ENCODE measurements at regions not wholly inside any gene's neighbourhood (a gene's known extent, or its start where the extent isn't known, plus 50 kb on each side); places are given as distances from the start of the nearest gene placed in this dataset.
"Not testable (repeated sequence)": the region's sequence is repeated elsewhere in the genome, so short reads cannot be mapped to it uniquely, and the experiment has no call there.

DNA sequence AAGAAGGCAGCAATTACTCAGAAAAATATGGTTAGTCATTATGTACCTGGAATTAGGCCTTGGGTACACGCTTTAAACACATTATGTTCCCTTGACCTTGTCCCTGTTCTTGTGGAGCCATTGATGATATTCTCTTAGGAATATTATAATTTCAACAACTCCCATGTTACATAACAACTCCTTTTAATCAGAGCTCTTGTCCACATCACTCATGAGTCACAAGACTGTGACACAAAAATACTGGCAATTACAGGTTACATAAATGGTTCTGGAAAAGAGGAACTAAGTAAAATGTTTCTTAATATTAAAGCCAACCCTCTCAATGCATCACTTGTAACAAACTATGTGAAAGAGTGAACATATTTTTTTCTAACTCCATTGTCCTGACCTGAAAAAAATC is 143.8 kb upstream of the PCLO start:
- DNase-seq: peak; percentile 71

DNA sequence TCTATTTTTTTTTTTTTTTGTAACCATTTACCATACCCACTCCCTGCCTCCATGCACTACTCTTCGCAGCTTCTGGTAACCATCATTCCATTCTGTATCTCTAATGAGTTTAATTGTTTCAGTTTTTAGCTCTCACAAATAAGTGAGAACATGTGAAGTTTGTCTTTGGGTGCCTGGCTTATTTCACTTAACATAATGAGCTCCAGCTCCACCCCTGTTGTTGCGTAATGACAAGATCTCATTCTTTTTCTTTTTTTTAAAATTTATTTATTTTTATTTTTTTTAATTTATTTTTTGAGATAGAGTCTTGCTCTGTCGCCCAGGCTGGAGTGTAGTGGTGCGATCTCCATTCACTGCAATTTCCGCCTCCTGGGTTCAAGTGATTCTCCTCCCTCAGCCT is 142.3 kb upstream of the PCLO start:
- DNase-seq: no peak

DNA sequence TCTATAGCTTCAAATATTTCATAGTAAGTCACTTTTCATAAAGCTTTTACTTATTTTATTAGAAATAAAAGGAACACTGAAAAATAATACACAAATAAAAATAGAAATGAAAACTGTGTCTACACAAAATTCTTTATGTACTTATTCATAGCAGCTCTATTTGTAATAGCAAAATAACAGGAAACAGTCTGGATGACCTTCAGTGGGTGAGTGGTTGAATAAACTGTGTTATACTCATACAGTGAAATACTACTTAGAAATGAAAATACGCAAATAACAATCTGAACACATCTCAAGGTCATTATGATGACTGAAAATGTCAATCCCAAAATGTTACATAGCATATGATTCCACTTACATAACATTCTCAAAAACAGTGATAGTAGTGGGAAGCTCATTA is 138.7 kb upstream of the PCLO start:
- DNase-seq: no peak

GRCh38 chr7:83290211-83290610 is 127.5 kb upstream of the PCLO start:
- no peak for DNase-seq

DNA sequence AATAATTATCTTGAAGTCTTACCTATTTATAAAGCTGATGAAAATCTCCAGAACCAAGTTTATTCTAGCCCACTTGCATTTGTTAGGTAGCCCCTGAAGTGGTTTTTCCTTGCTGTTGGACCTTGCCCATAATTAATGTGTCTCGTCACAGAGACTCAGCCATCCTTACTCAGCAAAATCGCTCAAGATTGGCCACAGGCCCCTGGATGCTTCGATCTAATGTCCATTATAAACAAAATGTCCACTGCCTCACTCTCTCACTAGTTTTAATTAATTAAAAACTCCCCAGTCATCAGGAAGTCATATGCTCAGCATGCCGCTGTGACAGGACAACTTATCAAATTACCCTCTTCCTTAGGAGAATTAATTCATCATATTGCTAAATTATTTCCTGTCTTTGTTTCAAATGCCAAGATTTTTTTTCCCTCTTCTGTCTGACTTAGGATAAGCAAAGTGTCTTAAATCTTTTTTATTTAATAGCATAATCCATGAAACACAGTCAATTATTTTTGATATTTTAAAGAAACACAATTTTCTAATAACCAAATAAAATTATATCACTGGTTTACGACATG is 126.8 kb upstream of the PCLO start:
- no peak for DNase-seq

GRCh38 chr7:83280671-83281070 is 118.0 kb upstream of the PCLO start:
- no peak for DNase-seq

GRCh38 chr7:83276250-83276649 is 113.6 kb upstream of the PCLO start:
- peak; percentile 65 for DNase-seq

DNA sequence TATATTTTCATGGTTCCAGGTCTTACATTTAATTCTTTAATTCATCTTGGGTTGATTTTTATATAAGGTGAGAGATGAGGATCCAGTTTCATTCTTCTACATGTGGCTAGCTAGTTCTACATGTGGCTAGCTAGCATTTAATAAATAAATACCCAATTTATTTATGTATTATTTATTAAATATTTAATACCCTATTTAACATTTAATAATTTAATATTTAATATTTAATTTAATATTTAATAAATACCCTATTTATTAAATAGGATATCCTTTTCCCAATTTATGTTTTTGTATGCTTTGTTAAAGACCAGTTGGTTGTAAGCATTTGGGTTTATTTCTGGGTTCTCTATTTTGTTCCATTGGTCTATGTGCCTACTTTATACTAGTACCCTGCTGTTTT is 111.0 kb upstream of the PCLO start:
- DNase-seq: no peak

- peak; percentile 79 for DNase-seq
Measured at GRCh38 chr7:83271212-83272099, 108.8 kb upstream of the PCLO start.

DNA sequence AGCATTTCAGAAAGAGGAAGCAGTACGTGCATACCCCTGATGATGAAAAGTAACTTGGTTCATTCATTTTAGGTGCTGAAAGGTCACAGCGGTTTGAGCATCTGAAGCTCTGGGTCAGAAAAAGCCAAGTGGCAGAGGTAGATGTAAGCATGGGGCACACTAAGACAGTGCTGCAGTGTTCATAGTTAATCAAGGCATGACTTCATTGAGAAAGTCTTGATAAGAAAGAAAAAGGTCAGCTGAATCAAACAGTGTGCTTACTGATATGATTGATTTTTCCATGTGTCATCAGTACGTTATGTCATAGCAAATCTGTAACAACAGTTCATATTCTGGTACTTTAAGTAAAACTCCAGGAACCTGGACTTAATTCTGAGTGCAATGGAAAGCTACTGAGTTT is 107.7 kb upstream of the PCLO start:
- DNase-seq: peak; percentile 55

DNA sequence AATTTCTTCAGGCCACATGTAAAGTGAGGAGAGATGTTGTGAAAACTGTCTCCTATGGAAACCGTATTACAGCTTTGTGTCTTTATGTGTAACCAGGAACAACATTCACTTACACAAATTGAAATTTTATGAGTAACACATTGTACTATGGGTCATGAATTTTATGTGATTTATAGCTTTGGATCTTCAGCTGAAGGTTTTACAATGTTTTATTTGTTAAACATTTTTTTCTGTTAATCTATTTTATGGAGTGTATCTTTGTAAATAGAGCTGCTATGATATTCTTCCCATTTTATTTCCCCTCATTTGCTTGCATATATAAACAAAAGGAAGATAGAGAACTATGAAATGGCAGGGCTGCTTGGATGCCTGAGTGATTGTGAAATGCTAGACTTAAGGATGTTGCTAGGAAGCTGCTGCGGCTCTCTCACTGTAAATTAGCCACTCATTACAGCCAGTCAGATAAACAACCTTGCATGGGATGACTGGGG is 104.5 kb upstream of the PCLO start:
- peak; percentile 28 for DNase-seq

- not testable (repeated sequence) for DNase-seq
Measured at GRCh38 chr7:83263442-83264034, 100.9 kb upstream of the PCLO start.

DNA sequence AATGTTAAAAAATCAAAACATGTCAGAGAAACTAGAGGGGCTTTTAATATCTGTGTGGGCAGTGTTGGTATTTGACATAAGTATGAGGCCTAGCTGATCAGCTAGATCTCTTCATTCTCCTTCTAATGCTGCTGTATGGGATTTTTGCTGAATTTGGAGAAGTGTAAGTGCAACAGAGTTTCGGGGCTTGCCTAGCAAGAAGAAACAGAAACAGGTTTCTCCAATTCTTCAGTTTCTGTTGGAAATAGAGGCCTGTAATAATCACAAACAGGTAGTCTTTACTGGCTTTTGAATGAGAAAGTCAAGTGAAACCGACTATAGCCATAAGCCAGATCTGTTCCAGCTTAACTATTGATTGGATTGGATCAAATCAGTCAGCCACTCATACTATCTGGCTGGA is 96.4 kb upstream of the PCLO start:
- DNase-seq: no peak

DNA sequence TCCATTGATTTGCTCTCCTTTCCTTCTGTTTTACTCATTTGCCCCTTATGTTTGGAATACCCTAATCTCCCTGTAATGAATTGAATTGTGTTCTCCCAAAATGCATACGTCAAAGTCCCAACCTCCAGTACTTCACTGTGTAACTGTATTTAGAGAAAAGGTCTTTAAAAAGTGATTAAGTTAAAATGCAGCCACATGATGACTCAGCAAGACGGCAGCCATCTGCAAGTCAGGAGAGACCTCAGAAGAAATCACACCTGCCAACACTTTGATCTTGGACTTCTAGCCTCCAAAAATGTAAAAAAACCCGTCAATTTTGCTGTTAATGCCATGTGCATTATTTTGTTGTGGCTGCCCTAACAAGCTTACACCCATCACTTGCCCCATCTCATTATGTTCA is 85.3 kb upstream of the PCLO start:
- DNase-seq: peak; percentile 22

DNA sequence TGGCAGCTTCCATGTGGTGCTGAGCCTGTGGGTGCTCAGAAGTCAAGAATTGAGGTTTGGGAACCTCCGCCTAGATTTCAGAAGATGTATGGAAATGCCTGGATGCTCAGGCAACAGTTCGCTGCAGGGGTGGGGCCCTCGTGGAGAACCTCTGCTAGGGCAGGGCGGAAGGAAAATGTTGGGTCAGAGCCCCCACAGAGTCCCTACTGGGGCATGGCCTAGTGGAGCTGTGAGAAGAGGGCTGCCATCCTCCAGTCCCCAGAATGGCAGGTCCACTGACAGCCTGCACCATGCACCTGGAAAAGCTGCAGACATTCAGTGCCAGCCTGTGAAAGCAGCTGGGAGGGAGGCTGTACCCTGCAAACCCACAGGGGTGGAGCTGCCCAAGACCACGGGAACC is 56.5 kb upstream of the PCLO start:
- not testable (repeated sequence) for DNase-seq

DNA sequence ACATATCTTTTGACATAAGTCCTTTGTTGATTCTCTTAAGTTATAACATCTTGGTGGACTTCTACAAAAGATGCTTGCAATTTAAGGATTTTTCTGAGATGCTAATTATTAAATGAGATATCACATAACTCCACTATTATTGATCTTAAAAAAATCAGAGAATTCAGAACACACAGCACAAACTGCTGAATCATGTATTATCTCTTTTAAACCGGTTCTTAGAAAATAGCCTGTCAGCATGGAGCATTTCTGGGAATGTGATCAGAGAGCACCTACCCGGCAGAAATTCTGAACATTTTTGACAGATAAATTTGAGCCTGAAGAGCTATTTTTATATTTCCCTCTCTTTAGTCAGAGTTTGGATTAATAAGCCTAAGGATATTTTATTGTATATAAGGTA is 50.2 kb upstream of the PCLO start:
- DNase-seq: peak; percentile 59

Measured in OCI-M1 (cell line).